A549 (cell line): ENCODE measurements at regions not wholly inside any gene's neighbourhood (a gene's known extent, or its start where the extent isn't known, plus 50 kb on each side); places are given as distances from the start of the nearest gene placed in this dataset.

Experiments
- ATAC-seq, 2 experiments: fragments of 200-7000 bp in 1 of 2; fragments of >200 bp in 1 of 2; cut with Nextera tagmentation in 1 of 2; cut with Tn5 transposase in 1 of 2; 3 replicates each; pipeline versions ENCODE4 v1.8.0 to v1.9.1; 2018 to 2020; ENCODE audit warnings: mild to moderate bottlenecking in 1 of 2, moderate library complexity in 1 of 2
- CTCF ChIA-PET: fragments of 300-600 bp; sonication (Branson Sonifier 250); formaldehyde crosslinking; extraction: SDS; loops from one replicate; lab custom pipeline; 2021; ENCODE audit warnings: antibody characterized with exemption, inconsistent platforms; lab: Yijun Ruan, JAX
- POLR2A ChIA-PET: fragments of 350-600 bp; formaldehyde crosslinking; extraction: SDS; loops from one replicate; lab custom pipeline; 2021; ENCODE audit warnings: antibody characterized with exemption, inconsistent platforms; lab: Yijun Ruan, JAX
- DNase-seq, 2 experiments: peaks; one replicate each; pipeline versions ENCODE4 v3.0.0 to v3.0.0-alpha.2; 2011 to 2016; ENCODE audit warnings: low read depth in 1 of 2, low spot score in 1 of 2
- FAIRE-seq: peaks from 2 replicates; lab custom pipeline; 2011; peaks lifted over from hg19 to GRCh38; lab: Jason Lieb, UNC
- H3K27ac ChIP-seq, 2 experiments: fragments of >200 bp; sonication (Bioruptor Twin); formaldehyde crosslinking; 3 replicates each; pipeline ENCODE4 v1.5.1; 2016 to 2017
- H3K4me1 ChIP-seq: fragments of >200 bp; sonication (Bioruptor Twin); formaldehyde crosslinking; 3 replicates; pipeline ENCODE4 v1.6.1; 2016
- H3K4me2 ChIP-seq: fragments of >200 bp; sonication (Bioruptor Twin); formaldehyde crosslinking; 3 replicates; pipeline ENCODE4 v1.6.1; 2016
- H3K4me3 ChIP-seq: fragments of >200 bp; sonication (Bioruptor Twin); formaldehyde crosslinking; 3 replicates; pipeline ENCODE4 v1.5.1; 2016
- H3K9me3 ChIP-seq: fragments of >200 bp; sonication (Bioruptor Twin); formaldehyde crosslinking; 3 replicates; pipeline ENCODE4 v1.6.1; 2016
- BCL3 ChIP-seq: fragments of >200 bp; sonication (Bioruptor Twin); formaldehyde crosslinking; IDR thresholded peaks from 3 replicates; pipeline ENCODE4 v1.6.1; 2016
- BHLHE40 ChIP-seq: IDR thresholded peaks from 2 replicates; pipeline ENCODE4 v1.6.1; 2012; ENCODE audit warnings: low read depth, low read length, inconsistent platforms
- CHD2 ChIP-seq: fragments of 150-350 bp; IDR thresholded peaks from 2 replicates; pipeline ENCODE4 v1.6.1; 2014; ENCODE audit warnings: low read length; ENCODE audit not compliant: partially characterized antibody
- CHD4 ChIP-seq: fragments of 200-600 bp; sonication (generic); IDR thresholded peaks from 2 replicates; pipeline ENCODE4 v1.6.1; 2016; ENCODE audit warnings: antibody characterized with exemption, mild to moderate bottlenecking, borderline replicate concordance
- CTCF ChIP-seq: fragments of >200 bp; sonication (Bioruptor Twin); formaldehyde crosslinking; IDR thresholded peaks from 3 replicates; pipeline ENCODE4 v1.5.1; 2016
- E2F6 ChIP-seq: IDR thresholded peaks from 2 replicates; pipeline ENCODE4 v1.6.1; 2012; ENCODE audit warnings: low read depth, borderline replicate concordance
- EHF ChIP-seq: fragments of 250-450 bp; sonication (Bioruptor Pico); IDR thresholded peaks from 2 replicates; pipeline ENCODE4 v1.5.0; 2020; ENCODE audit warnings: mild to moderate bottlenecking
- EHMT2 ChIP-seq: fragments of 200-600 bp; sonication (generic); IDR thresholded peaks from 2 replicates; pipeline ENCODE4 v1.6.1; 2016; ENCODE audit warnings: antibody characterized with exemption, low read depth, mild to moderate bottlenecking, moderate library complexity
- HES2 ChIP-seq: fragments of >200 bp; sonication (Bioruptor Twin); formaldehyde crosslinking; IDR thresholded peaks from 2 replicates; pipeline ENCODE4 v1.6.1; 2016
- HEYL ChIP-seq: fragments of 250-450 bp; sonication (Bioruptor Pico); IDR thresholded peaks from 2 replicates; pipeline ENCODE4 v1.8.0; 2021; ENCODE audit warnings: mild to moderate bottlenecking, moderate library complexity
- HOXA7 ChIP-seq: fragments of 250-450 bp; sonication (Bioruptor Pico); IDR thresholded peaks from 2 replicates; pipeline ENCODE4 v1.5.0; 2020; ENCODE audit warnings: mild to moderate bottlenecking, moderate library complexity
- HOXB13 ChIP-seq: fragments of 250-450 bp; sonication (Bioruptor Pico); IDR thresholded peaks from 2 replicates; pipeline ENCODE4 v1.5.0; 2020; ENCODE audit warnings: low read depth, mild to moderate bottlenecking, moderate library complexity
- JUNB ChIP-seq: fragments of >200 bp; sonication (Bioruptor Twin); formaldehyde crosslinking; IDR thresholded peaks from 2 replicates; pipeline ENCODE4 v1.6.1; 2016
- KDM1A ChIP-seq: fragments of 200-600 bp; sonication (generic); IDR thresholded peaks from 2 replicates; pipeline ENCODE4 v1.6.1; 2016; ENCODE audit warnings: low read depth, mild to moderate bottlenecking
- PBX3 ChIP-seq: IDR thresholded peaks from 2 replicates; pipeline ENCODE4 v1.6.1; 2012
- PHF8 ChIP-seq: fragments of 200-600 bp; sonication (generic); IDR thresholded peaks from 2 replicates; pipeline ENCODE4 v1.6.1; 2016; ENCODE audit warnings: low read depth, mild to moderate bottlenecking, antibody characterized with exemption, moderate library complexity, borderline replicate concordance
- RAD21 ChIP-seq, 2 experiments: fragments of >200 bp in 1 of 2; sonication (Bioruptor Twin) in 1 of 2; formaldehyde crosslinking in 1 of 2; IDR thresholded peaks in 1 of 2; conservative IDR thresholded peaks in 1 of 2; 2 replicates in 1 of 2; 3 replicates in 1 of 2; pipeline ENCODE4 v1.6.1; 2012 to 2018; ENCODE audit warnings: inconsistent platforms in 1 of 2
- RCOR1 ChIP-seq: fragments of 150-350 bp; IDR thresholded peaks from 2 replicates; pipeline ENCODE4 v1.6.1; 2014; ENCODE audit warnings: antibody characterized with exemption, low read length, low read depth
- RNF2 ChIP-seq: fragments of 200-600 bp; sonication (generic); IDR thresholded peaks from 2 replicates; pipeline ENCODE4 v1.6.1; 2016; ENCODE audit warnings: low read depth, mild to moderate bottlenecking, antibody characterized with exemption, moderate library complexity, borderline replicate concordance
- USF2 ChIP-seq: fragments of 450-650 bp; IDR thresholded peaks from 2 replicates; pipeline ENCODE4 v1.6.1; 2014; ENCODE audit warnings: antibody characterized with exemption
- ZC3H11A ChIP-seq: fragments of 450-650 bp; IDR thresholded peaks from 2 replicates; pipeline ENCODE4 v1.6.1; 2014; ENCODE audit warnings: antibody characterized with exemption, mild to moderate bottlenecking
- WGBS: methylation state at CpG from one replicate; pipeline ENCODE4 v1.1.6; 2017; ENCODE audit errors: missing lambda C conversion rate; 5-methylcytosine and 5-hydroxymethylcytosine counted together

- 32% methylated on average over 32 of the region's 32 CpGs for WGBS
- no peak overlapping the region for H3K27ac ChIP-seq
- H3K4me1 ChIP-seq, result peaks cover 4% of the 10 kb centered on the region; the same call in 1 of the 3 replicates
- DNase-seq (no peak), FAIRE-seq (no peak), ATAC-seq (no peak)
- TF ChIP-seq ZC3H11A, result no peak
- TF ChIP-seq PHF8, result no peak
- TF ChIP-seq USF2, result no peak
- no peak for TF ChIP-seq PBX3
- peaks cover 5% of the 10 kb centered on the region; the same call in 1 of the 3 replicates for H3K9me3 ChIP-seq
- H3K4me3 ChIP-seq, result no peak overlapping the region
- ChIA-PET CTCF (no interaction called here), POLR2A (no interaction called here)
- no peak overlapping the region for H3K4me2 ChIP-seq
Observed at GRCh38 chr12:34287986-34288962, 266.0 kb downstream of the ALG10 start.

- FAIRE-seq (no peak), DNase-seq (no peak), ATAC-seq (no peak)
- Histone ChIP-seq H3K4me2 (0 out of 3 replicates have a peak overlapping the region, but pooled peaks have one; percentile 99), H3K9me3 (peaks cover 5% of the 10 kb centered on the region; the same call in 1 of the 3 replicates), H3K4me1 (peaks cover 4% of the 10 kb centered on the region; the same call in 1 of the 3 replicates), H3K4me3 (no peak overlapping the region; the same call in 2 of the 3 replicates), H3K27ac (no peak overlapping the region)
- CTCF ChIA-PET, result no interaction called here
- POLR2A ChIA-PET, result no interaction called here
- 59% methylated on average over 12 of the region's 12 CpGs for WGBS
- TF ChIP-seq PBX3 (no peak), HES2 (no peak), CTCF (no peak), HEYL (no peak), HOXB13 (CRISPR knock-in tag) (no peak), EHF (CRISPR knock-in tag) (no peak), RAD21 (conservative IDR thresholded peaks at IDR 0.05 in 1 of 2, IDR thresholded peaks at IDR 0.05 in 1 of 2) (no peak), RNF2 (no peak), CHD2 (no peak), ZC3H11A (no peak), KDM1A (no peak), JUNB (no peak), RCOR1 (no peak), E2F6 (no peak), HOXA7 (CRISPR knock-in tag) (no peak), EHMT2 (no peak), CHD4 (no peak), BCL3 (no peak), BHLHE40 (no peak)
Observed at GRCh38 chr12:34288963-34289345, 266.7 kb downstream of the ALG10 start.
